Urothelium cell line (cell line): ENCODE measurements at regions not wholly inside any gene's neighbourhood (a gene's known extent, or its start where the extent isn't known, plus 50 kb on each side); places are given as distances from the start of the nearest gene placed in this dataset.
"Not testable (repeated sequence)": the region's sequence is repeated elsewhere in the genome, so short reads cannot be mapped to it uniquely, and the experiment has no call there.

Experiments used
- DNase-seq: peaks from one replicate; pipeline ENCODE4 v3.0.0; 2011; ENCODE audit warnings: low spot score, mixed read lengths
- FAIRE-seq: peaks from 2 replicates; lab custom pipeline; 2011; peaks lifted over from hg19 to GRCh38; lab: Jason Lieb, UNC

DNA sequence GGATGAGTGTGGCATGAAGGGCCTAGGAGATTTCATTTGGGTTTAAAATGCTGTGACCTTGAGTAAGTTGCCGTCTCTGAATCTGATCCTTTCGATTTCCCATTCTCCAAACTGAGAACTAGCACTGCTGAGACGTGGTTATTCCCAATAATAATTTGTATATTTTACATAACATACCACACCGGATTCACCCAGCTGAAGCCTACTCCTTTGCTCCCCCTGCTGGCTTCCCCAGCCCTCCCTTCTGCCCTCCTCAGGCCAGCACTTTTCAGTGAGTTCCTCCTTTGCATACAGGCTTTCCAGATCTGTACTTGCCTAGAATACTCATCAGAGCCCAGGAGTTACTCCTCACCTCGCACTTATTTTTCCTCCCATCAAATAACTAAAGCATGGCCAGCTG lies 255.1 kb downstream of the OR4F29 start:
- not testable (repeated sequence) for FAIRE-seq, DNase-seq

DNA sequence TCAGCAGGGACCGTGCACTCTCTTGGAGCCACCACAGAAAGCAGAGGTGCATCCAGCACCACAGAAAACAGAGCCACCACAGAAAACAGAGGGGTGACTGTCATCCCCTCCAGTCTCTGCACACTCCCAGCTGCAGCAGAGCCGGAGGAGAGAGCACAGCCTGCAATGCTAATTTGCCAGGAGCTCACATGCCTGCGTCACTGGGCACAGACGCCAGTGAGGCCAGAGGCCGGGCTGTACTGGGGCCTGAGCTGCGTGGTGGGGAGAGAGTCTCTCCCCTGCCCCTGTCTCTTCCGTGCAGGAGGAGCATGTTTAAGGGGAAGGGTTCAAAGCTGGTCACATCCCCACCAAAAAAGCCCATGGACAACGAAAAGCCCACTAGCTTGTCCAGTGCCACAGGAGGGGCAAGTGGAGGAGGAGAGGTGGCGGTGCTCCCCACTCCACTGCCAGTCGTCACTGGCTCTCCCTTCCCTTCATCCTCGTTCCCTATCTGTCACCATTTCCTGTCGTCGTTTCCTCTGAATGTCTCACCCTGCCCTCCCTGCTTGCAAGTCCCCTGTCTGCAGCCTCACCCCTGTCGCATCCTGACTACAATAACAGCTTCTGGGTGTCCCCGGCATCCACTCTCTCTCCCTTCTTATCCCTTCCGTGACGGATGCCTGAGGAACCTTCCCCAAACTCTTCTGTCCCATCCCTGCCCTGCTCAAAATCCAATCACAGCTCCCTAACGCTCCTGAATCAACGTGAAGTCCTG lies 260.0 kb downstream of the OR4F29 start:
- FAIRE-seq: not testable (repeated sequence)

DNA sequence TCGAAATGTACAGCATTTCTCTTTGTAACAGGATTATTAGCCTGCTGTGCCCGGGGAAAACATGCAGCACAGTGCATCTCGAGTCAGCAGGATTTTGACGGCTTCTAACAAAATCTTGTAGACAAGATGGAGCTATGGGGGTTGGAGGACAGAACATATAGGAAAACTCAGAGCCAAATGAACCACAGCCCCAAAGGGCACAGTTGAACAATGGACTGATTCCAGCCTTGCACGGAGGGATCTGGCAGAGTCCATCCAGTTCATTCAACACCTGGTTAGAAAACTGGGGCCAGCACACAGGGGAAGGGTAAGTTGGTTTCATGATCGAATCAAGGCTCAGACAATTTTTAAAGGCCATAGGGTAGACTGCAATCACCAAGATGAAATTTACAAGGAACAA lies 260.8 kb downstream of the OR4F29 start:
- not testable (repeated sequence) for FAIRE-seq

More for the DNA sequence above, 260.0 kb downstream of the OR4F29 start:
- DNase-seq: not testable (repeated sequence)

DNA sequence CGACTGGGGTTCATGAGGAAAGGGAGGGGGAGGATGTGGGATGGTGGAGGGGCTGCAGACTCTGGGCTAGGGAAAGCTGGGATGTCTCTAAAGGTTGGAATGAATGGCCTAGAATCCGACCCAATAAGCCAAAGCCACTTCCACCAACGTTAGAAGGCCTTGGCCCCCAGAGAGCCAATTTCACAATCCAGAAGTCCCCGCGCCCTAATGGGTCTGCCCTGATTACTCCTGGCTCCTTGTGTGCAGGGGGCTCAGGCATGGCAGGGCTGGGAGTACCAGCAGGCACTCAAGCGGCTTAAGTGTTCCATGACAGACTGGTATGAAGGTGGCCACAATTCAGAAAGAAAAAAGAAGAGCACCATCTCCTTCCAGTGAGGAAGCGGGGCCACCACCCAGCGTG lies 261.6 kb downstream of the OR4F29 start:
- not testable (repeated sequence) for DNase-seq, FAIRE-seq

More for the DNA sequence above, 260.8 kb downstream of the OR4F29 start:
- DNase-seq: not testable (repeated sequence)

DNA sequence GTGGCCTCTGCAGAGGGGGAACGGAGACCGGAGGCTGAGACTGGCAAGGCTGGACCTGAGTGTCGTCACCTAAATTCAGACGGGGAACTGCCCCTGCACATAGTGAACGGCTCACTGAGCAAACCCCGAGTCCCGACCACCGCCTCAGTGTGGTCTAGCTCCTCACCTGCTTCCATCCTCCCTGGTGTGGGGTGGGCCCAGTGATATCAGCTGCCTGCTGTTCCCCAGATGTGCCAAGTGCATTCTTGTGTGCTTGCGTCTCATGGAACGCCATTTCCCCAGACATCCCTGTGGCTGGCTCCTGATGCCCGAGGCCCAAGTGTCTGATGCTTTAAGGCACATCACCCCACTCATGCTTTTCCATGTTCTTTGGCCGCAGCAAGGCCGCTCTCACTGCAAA lies 262.2 kb downstream of the OR4F29 start:
- not testable (repeated sequence) for DNase-seq, FAIRE-seq

DNA sequence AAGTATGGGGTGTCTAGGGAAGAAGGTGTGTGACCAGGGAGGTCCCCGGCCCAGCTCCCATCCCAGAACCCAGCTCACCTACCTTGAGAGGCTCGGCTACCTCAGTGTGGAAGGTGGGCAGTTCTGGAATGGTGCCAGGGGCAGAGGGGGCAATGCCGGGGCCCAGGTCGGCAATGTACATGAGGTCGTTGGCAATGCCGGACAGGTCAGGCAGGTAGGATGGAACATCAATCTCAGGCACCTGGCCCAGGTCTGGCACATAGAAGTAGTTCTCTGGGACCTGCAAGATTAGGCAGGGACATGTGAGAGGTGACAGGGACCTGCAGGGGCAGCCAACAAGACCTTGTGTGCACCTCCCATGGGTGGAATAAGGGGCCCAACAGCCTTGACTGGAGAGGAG lies 264.2 kb downstream of the OR4F29 start:
- DNase-seq, FAIRE-seq: not testable (repeated sequence)

DNA sequence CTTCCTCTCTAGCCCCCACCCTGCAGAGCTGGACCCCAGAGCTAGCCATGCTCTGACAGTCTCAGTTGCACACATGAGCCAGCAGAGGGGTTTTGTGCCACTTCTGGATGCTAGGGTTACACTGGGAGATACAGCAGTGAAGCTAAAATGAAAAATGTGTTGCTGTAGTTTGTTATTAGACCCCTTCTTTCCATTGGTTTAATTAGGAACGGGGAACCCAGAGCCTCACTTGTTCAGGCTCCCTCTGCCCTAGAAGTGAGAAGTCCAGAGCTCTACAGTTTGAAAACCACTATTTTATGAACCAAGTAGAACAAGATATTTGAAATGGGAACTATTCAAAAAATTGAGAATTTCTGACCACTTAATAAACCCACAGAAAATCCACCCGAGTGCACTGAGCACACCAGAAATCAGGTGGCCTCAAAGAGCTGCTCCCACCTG lies 264.8 kb downstream of the OR4F29 start:
- not testable (repeated sequence) for DNase-seq, FAIRE-seq

DNA sequence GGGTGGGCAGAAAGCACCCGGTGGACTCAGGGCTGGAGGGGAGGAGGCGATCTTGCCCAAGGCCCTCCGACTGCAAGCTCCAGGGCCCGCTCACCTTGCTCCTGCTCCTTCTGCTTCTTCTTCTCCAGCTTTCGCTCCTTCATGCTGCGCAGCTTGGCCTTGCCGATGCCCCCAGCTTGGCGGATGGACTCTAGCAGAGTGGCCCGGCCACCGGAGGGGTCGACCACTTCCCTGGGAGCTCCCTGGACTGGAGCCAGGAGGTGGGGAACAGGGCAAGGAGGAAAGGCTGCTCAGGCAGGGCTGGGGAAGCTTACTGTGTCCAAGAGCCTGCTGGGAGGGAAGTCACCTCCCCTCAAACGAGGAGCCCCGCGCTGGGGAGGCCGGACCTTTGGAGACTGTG lies 265.3 kb downstream of the OR4F29 start:
- not testable (repeated sequence) for FAIRE-seq, DNase-seq

DNA sequence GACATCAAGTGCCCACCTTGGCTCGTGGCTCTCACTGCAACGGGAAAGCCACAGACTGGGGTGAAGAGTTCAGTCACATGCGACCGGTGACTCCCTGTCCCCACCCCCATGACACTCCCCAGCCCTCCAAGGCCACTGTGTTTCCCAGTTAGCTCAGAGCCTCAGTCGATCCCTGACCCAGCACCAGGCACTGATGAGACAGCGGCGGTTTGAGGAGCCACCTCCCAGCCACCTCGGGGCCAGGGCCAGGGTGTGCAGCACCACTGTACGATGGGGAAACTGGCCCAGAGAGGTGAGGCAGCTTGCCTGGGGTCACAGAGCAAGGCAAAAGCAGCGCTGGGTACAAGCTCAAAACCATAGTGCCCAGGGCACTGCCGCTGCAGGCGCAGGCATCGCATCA lies 266.0 kb downstream of the OR4F29 start:
- FAIRE-seq, DNase-seq: not testable (repeated sequence)

DNA sequence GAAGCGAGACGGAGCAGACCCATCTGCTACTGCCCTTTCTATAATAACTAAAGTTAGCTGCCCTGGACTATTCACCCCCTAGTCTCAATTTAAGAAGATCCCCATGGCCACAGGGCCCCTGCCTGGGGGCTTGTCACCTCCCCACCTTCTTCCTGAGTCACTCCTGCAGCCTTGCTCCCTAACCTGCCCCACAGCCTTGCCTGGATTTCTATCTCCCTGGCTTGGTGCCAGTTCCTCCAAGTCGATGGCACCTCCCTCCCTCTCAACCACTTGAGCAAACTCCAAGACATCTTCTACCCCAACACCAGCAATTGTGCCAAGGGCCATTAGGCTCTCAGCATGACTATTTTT lies 267.2 kb downstream of the OR4F29 start:
- not testable (repeated sequence) for DNase-seq, FAIRE-seq

DNA sequence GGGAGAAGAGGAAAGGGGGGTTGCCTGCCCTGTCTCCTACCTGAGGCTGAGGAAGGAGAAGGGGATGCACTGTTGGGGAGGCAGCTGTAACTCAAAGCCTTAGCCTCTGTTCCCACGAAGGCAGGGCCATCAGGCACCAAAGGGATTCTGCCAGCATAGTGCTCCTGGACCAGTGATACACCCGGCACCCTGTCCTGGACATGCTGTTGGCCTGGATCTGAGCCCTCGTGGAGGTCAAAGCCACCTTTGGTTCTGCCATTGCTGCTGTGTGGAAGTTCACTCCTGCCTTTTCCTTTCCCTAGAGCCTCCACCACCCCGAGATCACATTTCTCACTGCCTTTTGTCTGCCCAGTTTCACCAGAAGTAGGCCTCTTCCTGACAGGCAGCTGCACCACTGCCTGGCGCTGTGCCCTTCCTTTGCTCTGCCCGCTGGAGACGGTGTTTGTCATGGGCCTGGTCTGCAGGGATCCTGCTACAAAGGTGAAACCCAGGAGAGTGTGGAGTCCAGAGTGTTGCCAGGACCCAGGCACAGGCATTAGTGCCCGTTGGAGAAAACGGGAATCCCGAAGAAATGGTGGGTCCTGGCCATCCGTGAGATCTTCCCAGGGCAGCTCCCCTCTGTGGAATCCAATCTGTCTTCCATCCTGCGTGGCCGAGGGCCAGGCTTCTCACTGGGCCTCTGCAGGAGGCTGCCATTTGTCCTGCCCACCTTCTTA lies 267.7 kb downstream of the OR4F29 start:
- DNase-seq, FAIRE-seq: not testable (repeated sequence)

DNA sequence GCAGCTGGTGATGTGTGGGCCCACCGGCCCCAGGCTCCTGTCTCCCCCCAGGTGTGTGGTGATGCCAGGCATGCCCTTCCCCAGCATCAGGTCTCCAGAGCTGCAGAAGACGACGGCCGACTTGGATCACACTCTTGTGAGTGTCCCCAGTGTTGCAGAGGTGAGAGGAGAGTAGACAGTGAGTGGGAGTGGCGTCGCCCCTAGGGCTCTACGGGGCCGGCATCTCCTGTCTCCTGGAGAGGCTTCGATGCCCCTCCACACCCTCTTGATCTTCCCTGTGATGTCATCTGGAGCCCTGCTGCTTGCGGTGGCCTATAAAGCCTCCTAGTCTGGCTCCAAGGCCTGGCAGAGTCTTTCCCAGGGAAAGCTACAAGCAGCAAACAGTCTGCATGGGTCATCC lies 268.4 kb downstream of the OR4F29 start:
- FAIRE-seq, DNase-seq: not testable (repeated sequence)

DNA sequence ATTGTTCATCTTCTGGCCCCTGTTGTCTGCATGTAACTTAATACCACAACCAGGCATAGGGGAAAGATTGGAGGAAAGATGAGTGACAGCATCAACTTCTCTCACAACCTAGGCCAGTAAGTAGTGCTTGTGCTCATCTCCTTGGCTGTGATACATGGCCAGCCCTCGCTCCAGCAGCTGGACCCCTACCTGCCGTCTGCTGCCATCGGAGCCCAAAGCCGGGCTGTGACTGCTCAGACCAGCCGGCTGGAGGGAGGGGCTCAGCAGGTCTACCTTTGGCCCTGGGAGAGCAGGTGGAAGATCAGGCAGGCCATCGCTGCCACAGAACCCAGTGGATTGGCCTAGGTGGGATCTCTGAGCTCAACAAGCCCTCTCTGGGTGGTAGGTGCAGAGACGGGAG lies 268.8 kb downstream of the OR4F29 start:
- not testable (repeated sequence) for FAIRE-seq, DNase-seq

DNA sequence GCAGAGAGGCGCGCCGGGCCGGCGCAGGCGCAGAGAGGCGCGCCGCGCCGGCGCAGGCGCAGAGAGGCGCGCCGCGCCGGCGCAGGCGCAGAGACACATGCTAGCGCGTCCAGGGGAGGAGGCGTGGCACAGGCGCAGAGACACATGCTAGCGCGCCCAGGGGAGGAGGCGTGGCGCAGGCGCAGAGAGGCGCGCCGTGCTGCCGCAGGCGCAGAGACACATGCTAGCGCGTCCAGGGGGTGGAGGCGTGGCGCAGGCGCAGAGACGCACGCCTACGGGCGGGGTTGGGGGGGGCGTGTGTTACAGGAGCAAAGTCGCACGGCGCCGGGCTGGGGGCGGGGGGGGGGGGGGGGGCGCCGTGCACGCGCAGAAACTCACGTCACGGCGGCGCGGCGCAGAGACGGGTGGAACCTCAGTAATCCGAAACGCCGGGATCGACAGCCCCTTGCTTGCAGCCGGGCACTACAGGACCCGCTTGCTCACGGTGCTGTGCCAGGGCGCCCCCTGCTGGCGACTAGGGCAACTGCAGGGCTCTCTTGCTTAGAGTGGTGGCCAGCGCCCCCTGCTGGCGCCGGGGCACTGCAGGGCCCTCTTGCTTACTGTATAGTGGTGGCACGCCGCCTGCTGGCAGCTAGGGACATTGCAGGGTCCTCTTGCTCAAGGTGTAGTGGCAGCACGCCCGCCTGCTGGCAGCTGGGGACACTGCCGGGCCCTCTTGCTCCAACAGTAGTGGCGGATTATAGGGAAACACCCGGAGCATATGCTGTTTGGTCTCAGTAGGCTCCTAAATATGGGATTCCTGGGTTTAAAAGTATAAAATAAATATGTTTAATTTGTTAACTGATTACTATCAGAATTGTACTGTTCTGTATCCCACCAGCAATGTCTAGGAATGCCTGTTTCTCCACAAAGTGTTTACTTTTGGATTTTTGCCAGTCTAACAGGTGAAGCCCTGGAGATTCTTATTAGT lies 269.9 kb downstream of the OR4F29 start:
- DNase-seq: peak; percentile 96
- FAIRE-seq: not testable (repeated sequence)

DNA sequence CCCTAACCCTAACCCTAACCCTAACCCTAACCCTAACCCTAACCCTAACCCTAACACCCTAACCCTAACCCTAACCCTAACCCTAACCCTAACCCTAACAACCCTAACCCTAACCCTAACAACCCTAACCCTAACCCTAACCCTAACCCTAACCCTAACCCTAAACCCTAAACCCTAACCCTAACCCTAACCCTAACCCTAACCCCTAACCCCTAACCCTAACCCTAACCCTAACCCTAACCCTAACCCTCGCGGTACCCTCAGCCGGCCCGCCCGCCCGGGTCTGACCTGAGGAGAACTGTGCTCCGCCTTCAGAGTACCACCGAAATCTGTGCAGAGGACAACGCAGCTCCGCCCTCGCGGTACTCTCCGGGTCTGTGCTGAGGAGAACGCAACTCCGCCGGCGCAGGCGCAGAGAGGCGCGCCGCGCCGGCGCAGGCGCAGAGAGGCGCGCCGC lies 270.7 kb downstream of the OR4F29 start:
- FAIRE-seq, DNase-seq: not testable (repeated sequence)

DNA sequence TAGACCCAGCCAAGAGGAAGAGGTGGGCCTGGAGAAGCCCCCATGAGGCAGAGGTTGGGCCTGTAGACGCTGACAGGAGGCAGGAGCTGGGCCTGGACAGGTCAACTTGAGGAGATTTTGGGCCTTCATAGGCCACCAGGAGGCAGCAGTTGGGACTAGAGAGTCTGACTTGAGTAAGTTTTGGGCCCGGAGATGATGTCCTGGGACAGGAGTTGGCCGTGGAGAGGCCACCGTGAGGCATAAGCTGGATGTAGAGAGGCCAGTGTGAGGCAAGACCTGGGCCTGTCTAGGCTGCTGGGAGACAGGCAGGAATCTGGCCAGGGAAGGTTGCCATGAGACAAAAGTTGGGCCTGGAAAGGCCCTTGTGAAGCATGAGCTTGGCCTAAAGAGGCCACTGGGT lies 312.6 kb downstream of the OR4F29 start:
- FAIRE-seq, DNase-seq: not testable (repeated sequence)

DNA sequence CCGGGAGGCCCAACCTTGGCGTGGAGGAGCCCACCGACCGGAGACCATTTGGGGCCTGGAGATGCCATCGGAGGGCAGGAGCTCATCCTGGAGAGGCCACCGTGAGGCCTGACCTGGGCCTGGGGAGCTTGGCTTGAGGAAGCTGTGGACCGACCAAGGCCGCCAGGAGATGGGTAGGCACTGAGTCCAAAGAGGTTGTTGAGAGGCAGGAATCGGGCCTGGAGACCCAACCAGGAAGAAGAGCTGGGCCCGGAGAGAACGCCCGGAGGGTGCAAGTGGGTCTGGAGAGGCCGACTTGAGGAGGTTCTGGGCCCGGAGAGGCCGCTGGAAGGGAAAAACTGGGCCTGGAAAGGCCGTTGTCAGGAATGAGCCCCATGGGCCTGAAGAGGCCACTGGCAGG lies 313.8 kb downstream of the OR4F29 start:
- not testable (repeated sequence) for FAIRE-seq, DNase-seq

DNA sequence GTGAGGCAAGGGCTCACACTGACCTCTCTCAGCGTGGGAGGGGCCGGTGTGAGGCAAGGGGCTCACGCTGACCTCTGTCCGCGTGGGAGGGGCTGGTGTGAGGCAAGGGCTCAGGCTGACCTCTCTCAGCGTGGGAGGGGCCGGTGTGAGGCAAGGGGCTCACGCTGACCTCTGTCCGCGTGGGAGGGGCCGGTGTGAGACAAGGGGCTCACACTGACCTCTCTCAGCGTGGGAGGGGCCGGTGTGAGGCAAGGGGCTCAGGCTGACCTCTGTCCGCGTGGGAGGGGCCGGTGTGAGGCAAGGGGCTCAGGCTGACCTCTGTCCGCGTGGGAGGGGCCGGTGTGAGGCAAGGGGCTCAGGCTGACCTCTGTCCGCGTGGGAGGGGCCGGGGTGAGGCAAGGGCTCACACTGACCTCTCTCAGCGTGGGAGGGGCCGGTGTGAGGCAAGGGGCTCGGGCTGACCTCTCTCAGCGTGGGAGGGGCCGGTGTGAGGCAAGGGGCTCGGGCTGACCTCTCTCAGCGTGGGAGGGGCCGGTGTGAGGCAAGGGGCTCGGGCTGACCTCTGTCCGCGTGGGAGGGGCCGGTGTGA lies 315.0 kb downstream of the OR4F29 start:
- not testable (repeated sequence) for FAIRE-seq, DNase-seq

DNA sequence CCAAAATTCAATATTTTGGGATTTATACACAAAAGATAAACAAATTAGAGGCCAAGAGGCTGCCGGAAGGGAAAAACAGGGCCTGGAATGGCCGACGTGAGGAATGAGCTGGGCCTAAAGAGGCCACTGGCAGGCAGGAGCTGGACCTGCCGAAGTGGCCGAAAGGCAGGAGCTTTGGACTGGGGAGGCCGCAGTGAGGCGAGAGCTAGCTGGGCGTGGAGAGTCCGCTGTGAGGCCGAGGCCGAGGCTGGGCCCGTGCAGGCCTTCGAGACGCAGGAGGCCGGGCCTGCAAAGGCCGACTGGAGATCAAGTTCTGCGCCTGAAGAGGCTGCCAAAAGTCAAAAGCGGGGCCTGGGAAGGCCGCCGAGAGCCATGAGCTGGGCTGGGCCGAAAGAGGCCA lies 316.5 kb downstream of the OR4F29 start:
- not testable (repeated sequence) for FAIRE-seq

DNA sequence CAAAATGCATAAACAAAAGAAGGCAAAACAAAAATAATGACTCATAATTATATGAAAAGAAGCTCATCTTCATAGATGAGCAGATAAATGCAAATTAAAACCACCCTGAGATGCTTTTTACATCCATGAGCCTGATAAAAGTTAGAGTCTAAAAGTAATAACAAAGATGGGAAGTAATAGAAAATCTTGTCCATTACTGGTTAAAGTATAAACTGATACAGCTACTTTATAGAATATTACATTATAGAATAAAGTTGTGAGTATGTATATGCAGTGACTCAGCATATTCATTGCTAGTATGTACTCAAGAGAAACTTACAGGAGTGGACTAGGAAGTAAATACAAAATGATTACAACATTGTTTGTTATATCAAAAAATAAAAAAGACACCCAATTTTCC lies 333.0 kb downstream of the OR4F29 start:
- FAIRE-seq, DNase-seq: not testable (repeated sequence)

More for the DNA sequence above, 316.5 kb downstream of the OR4F29 start:
- not testable (repeated sequence) for DNase-seq
